HUES6 (cell line): ENCODE measurements at regions not wholly inside any gene's neighbourhood (a gene's known extent, or its start where the extent isn't known, plus 50 kb on each side); places are given as distances from the start of the nearest gene placed in this dataset.

Experiments used
- H3K27ac ChIP-seq: 2 replicates; pipeline ENCODE4 v1.7.0; 2013; ENCODE audit warnings: low read depth, mild to moderate bottlenecking, low read length, inconsistent platforms
- H3K27me3 ChIP-seq: 2 replicates; pipeline ENCODE4 v1.6.1; 2013; ENCODE audit warnings: low read length; ENCODE audit not compliant: control insufficient read depth, insufficient read depth
- H3K36me3 ChIP-seq: 2 replicates; pipeline ENCODE4 v1.6.1; 2013; ENCODE audit warnings: low read length; ENCODE audit not compliant: control insufficient read depth, insufficient read depth
- H3K4me1 ChIP-seq: 2 replicates; pipeline ENCODE4 v1.6.1; 2013; ENCODE audit warnings: low read length; ENCODE audit not compliant: control insufficient read depth, insufficient read depth
- H3K4me3 ChIP-seq: 2 replicates; pipeline ENCODE4 v1.5.1; 2013; ENCODE audit warnings: low read depth, low read length
- H3K9ac ChIP-seq: one replicate; pipeline ENCODE4 v1.6.1; 2013; ENCODE audit warnings: mild to moderate bottlenecking, low read length
- H3K9me3 ChIP-seq: 2 replicates; pipeline ENCODE4 v1.6.1; 2013; ENCODE audit warnings: low read depth, low read length; ENCODE audit not compliant: control insufficient read depth, insufficient read depth

- Histone ChIP-seq H3K27me3 (no peaks in the 10 kb centered on the region), H3K9me3 (no peaks in the 10 kb centered on the region; the same call in 1 of the 2 replicates), H3K4me1 (peaks cover 43% of the 10 kb centered on the region), H3K4me3 (no peak overlapping the region), H3K36me3 (no peaks in the 10 kb centered on the region), H3K27ac (no peak overlapping the region), H3K9ac (no peak overlapping the region)
Measured at GRCh38 chr6:14822679-14823078, 423.2 kb upstream of the JARID2 start.

GRCh38 chr6:14824060-14824459 lies 421.8 kb upstream of the JARID2 start:
- Histone ChIP-seq H3K36me3 (no peaks in the 10 kb centered on the region), H3K27ac (peak overlapping the region; percentile 87), H3K4me1 (peaks cover 53% of the 10 kb centered on the region), H3K27me3 (no peaks in the 10 kb centered on the region), H3K9ac (peak overlapping the region; percentile 44), H3K4me3 (no peak overlapping the region), H3K9me3 (no peaks in the 10 kb centered on the region; the same call in 1 of the 2 replicates)

- peak overlapping the region; percentile 87 for H3K27ac ChIP-seq
- no peaks in the 10 kb centered on the region for H3K36me3 ChIP-seq
- H3K9ac ChIP-seq: peak overlapping the region; percentile 44
- H3K4me1 ChIP-seq: peaks cover 50% of the 10 kb centered on the region
- H3K4me3 ChIP-seq: 0 out of 2 replicates have a peak overlapping the region, but pooled peaks have one; percentile 20
- no peaks in the 10 kb centered on the region for H3K27me3 ChIP-seq
- no peaks in the 10 kb centered on the region; the same call in 1 of the 2 replicates for H3K9me3 ChIP-seq
Measured at GRCh38 chr6:14824484-14825275, 421.2 kb upstream of the JARID2 start.

GRCh38 chr6:14826456-14826855 lies 419.4 kb upstream of the JARID2 start:
- H3K36me3 ChIP-seq: no peaks in the 10 kb centered on the region; the same call in 1 of the 2 replicates
- H3K9ac ChIP-seq: no peak overlapping the region
- no peak overlapping the region for H3K27ac ChIP-seq
- H3K9me3 ChIP-seq: peaks cover 7% of the 10 kb centered on the region; the same call in 1 of the 2 replicates
- no peak overlapping the region for H3K4me3 ChIP-seq
- H3K4me1 ChIP-seq: peaks cover 51% of the 10 kb centered on the region
- H3K27me3 ChIP-seq: no peaks in the 10 kb centered on the region

- Histone ChIP-seq H3K27me3 (no peaks in the 10 kb centered on the region), H3K4me1 (peaks cover 59% of the 10 kb centered on the region)
Measured at GRCh38 chr6:14827354-14827753, 418.5 kb upstream of the JARID2 start.

GRCh38 chr6:14828201-14828611 lies 417.7 kb upstream of the JARID2 start:
- Histone ChIP-seq H3K4me3 (no peak overlapping the region), H3K9ac (no peak overlapping the region), H3K27ac (no peak overlapping the region), H3K36me3 (no peaks in the 10 kb centered on the region; the same call in 1 of the 2 replicates), H3K9me3 (peaks cover 7% of the 10 kb centered on the region; the same call in 1 of the 2 replicates), H3K27me3 (no peaks in the 10 kb centered on the region), H3K4me1 (peaks cover 61% of the 10 kb centered on the region)

More at GRCh38 chr6:14827354-14827753, 418.5 kb upstream of the JARID2 start:
- H3K9ac ChIP-seq: no peak overlapping the region
- H3K4me3 ChIP-seq: no peak overlapping the region
- H3K9me3 ChIP-seq: peaks cover 7% of the 10 kb centered on the region; the same call in 1 of the 2 replicates
- no peaks in the 10 kb centered on the region; the same call in 1 of the 2 replicates for H3K36me3 ChIP-seq
- H3K27ac ChIP-seq: no peak overlapping the region

- H3K27me3 ChIP-seq: no peaks in the 10 kb centered on the region
- no peak overlapping the region for H3K9ac ChIP-seq
- H3K36me3 ChIP-seq: no peaks in the 10 kb centered on the region; the same call in 1 of the 2 replicates
- no peak overlapping the region for H3K27ac ChIP-seq
- H3K4me3 ChIP-seq: no peak overlapping the region
- peaks cover 7% of the 10 kb centered on the region; the same call in 1 of the 2 replicates for H3K9me3 ChIP-seq
- H3K4me1 ChIP-seq: peaks cover 37% of the 10 kb centered on the region
Measured at GRCh38 chr6:14831070-14831469, 414.8 kb upstream of the JARID2 start.

- H3K27ac ChIP-seq: no peak overlapping the region
- H3K4me3 ChIP-seq: no peak overlapping the region
- no peaks in the 10 kb centered on the region for H3K27me3 ChIP-seq
- peaks cover 7% of the 10 kb centered on the region; the same call in 1 of the 2 replicates for H3K9me3 ChIP-seq
- no peaks in the 10 kb centered on the region; the same call in 1 of the 2 replicates for H3K36me3 ChIP-seq
- no peak overlapping the region for H3K9ac ChIP-seq
- H3K4me1 ChIP-seq: peaks cover 30% of the 10 kb centered on the region
Measured at GRCh38 chr6:14831937-14832336, 413.9 kb upstream of the JARID2 start.

- Histone ChIP-seq H3K9me3 (peaks cover 7% of the 10 kb centered on the region; the same call in 1 of the 2 replicates), H3K4me3 (no peak overlapping the region), H3K4me1 (peaks cover 25% of the 10 kb centered on the region), H3K36me3 (no peaks in the 10 kb centered on the region; the same call in 1 of the 2 replicates), H3K27ac (no peak overlapping the region), H3K9ac (no peak overlapping the region), H3K27me3 (no peaks in the 10 kb centered on the region)
Measured at GRCh38 chr6:14832427-14832826, 413.4 kb upstream of the JARID2 start.

GRCh38 chr6:14834851-14835530 lies 410.9 kb upstream of the JARID2 start:
- no peak overlapping the region for H3K4me3 ChIP-seq
- no peaks in the 10 kb centered on the region; the same call in 1 of the 2 replicates for H3K36me3 ChIP-seq
- H3K9ac ChIP-seq: no peak overlapping the region
- H3K4me1 ChIP-seq: peaks cover 24% of the 10 kb centered on the region
- no peak overlapping the region for H3K27ac ChIP-seq
- no peaks in the 10 kb centered on the region for H3K27me3 ChIP-seq
- H3K9me3 ChIP-seq: peaks cover 7% of the 10 kb centered on the region; the same call in 1 of the 2 replicates

- Histone ChIP-seq H3K27me3 (no peaks in the 10 kb centered on the region), H3K4me3 (no peak overlapping the region)
Measured at GRCh38 chr6:14837435-14837834, 408.4 kb upstream of the JARID2 start.

More at GRCh38 chr6:14837435-14837834, 408.4 kb upstream of the JARID2 start:
- H3K4me1 ChIP-seq: peaks cover 13% of the 10 kb centered on the region
- H3K9ac ChIP-seq: no peak overlapping the region
- no peak overlapping the region for H3K27ac ChIP-seq
- no peaks in the 10 kb centered on the region for H3K36me3 ChIP-seq
- H3K9me3 ChIP-seq: no peaks in the 10 kb centered on the region
